ENCODE measurements at regions not wholly inside any gene's neighbourhood (a gene's known extent, or its start where the extent isn't known, plus 50 kb on each side); places are given as distances from the start of the nearest gene placed in this dataset.

- no peak for TF ChIP-seq CTCF (IDR thresholded peaks at IDR 0.05; ENCODE audit: control extremely low read depth, extremely low read depth, low read depth, missing control alignments)
- DNase-seq (ENCODE audit: extremely low spot score) = no peak
- CTCF ChIA-PET = interaction anchor here (0.8 to 1.8 kb wide), 3 partner anchors 11 to 33 kb away, joined by 3 to 4 read pairs (median 3); no protein-coding TSS in a partner anchor
- POLR2A ChIA-PET = no interaction called here
Measured at GRCh38 chr5:133760532-133760931, 148.2 kb upstream of the FSTL4 start.

- TF ChIP-seq CTCF (IDR thresholded peaks at IDR 0.05; ENCODE audit: control extremely low read depth, extremely low read depth, low read depth, missing control alignments) = no peak
- no peak for DNase-seq (ENCODE audit: extremely low spot score)
- CTCF ChIA-PET = no interaction called here
- POLR2A ChIA-PET = no interaction called here
Measured at GRCh38 chr5:133758641-133759040, 146.3 kb upstream of the FSTL4 start.

- ChIA-PET CTCF (interaction anchor here (0.8 kb wide), 1 partner anchor 113 kb away, joined by 3 read pairs; no protein-coding TSS in a partner anchor), POLR2A (no interaction called here)
- TF ChIP-seq CTCF (IDR thresholded peaks at IDR 0.05; ENCODE audit: control extremely low read depth, extremely low read depth, low read depth, missing control alignments) = no peak
- DNase-seq (ENCODE audit: extremely low spot score) = no peak
Measured at GRCh38 chr5:133757396-133757945, 145.1 kb upstream of the FSTL4 start.

GRCh38 chr5:133756756-133757155 is 144.4 kb upstream of the FSTL4 start:
- POLR2A ChIA-PET = no interaction called here
- DNase-seq (ENCODE audit: extremely low spot score) = no peak
- CTCF ChIA-PET = interaction anchor here (0.8 kb wide), 1 partner anchor 113 kb away, joined by 3 read pairs; no protein-coding TSS in a partner anchor
- TF ChIP-seq CTCF (IDR thresholded peaks at IDR 0.05; ENCODE audit: control extremely low read depth, extremely low read depth, low read depth, missing control alignments) = no peak

GRCh38 chr5:133756036-133756435 is 143.7 kb upstream of the FSTL4 start:
- ChIA-PET POLR2A (no interaction called here), CTCF (interaction anchor here (0.7 to 2.0 kb wide), 3 partner anchors 9 to 110 kb away, joined by 3 to 5 read pairs (median 4); no protein-coding TSS in a partner anchor)
- no peak for DNase-seq (ENCODE audit: extremely low spot score)
- no peak for TF ChIP-seq CTCF (IDR thresholded peaks at IDR 0.05; ENCODE audit: control extremely low read depth, extremely low read depth, low read depth, missing control alignments)

GRCh38 chr5:133754575-133755169 is 142.3 kb upstream of the FSTL4 start:
- POLR2A ChIA-PET = no interaction called here
- CTCF ChIA-PET = interaction anchor here (0.8 to 2.8 kb wide), 17 partner anchors 9 to 273 kb away, joined by 3 to 19 read pairs (median 4); no protein-coding TSS in a partner anchor
- DNase-seq (ENCODE audit: extremely low spot score) = peak; percentile 47
- TF ChIP-seq CTCF (IDR thresholded peaks at IDR 0.05; ENCODE audit: control extremely low read depth, extremely low read depth, low read depth, missing control alignments) = peak; percentile 59
